ENCODE measurements at regions not wholly inside any gene's neighbourhood (a gene's known extent, or its start where the extent isn't known, plus 50 kb on each side); places are given as distances from the start of the nearest gene placed in this dataset.

- no peak for TF ChIP-seq REST (IDR thresholded peaks at IDR 0.05; ENCODE audit: insufficient read depth in 1 of 2, low read depth in 2 of 2, low read length in 2 of 2)
- no peak for TF ChIP-seq SIN3A (IDR thresholded peaks at IDR 0.05; ENCODE audit: borderline replicate concordance, insufficient read depth, low read length)
- TF ChIP-seq TAF1 (IDR thresholded peaks at IDR 0.05; ENCODE audit: borderline replicate concordance, insufficient read depth, low read length) = no peak
- TF ChIP-seq POLR2AphosphoS5 (IDR thresholded peaks at IDR 0.05; ENCODE audit: low read depth, low read length) = no peak
- TF ChIP-seq FOXP2 (optimal IDR thresholded peaks at IDR 0.05; ENCODE audit: borderline replicate concordance, extremely low read depth, extremely low read length, insufficient read depth) = no peak
Observed at GRCh38 chr16:60655514-60656153, 1380.6 kb downstream of the CDH8 start.

GRCh38 chr16:60651346-60651745 is 1384.9 kb downstream of the CDH8 start:
- no peak for TF ChIP-seq POLR2AphosphoS5 (IDR thresholded peaks at IDR 0.05; ENCODE audit: low read depth, low read length)
- no peak for TF ChIP-seq FOXP2 (optimal IDR thresholded peaks at IDR 0.05; ENCODE audit: borderline replicate concordance, extremely low read depth, extremely low read length, insufficient read depth)
- TF ChIP-seq SIN3A (IDR thresholded peaks at IDR 0.05; ENCODE audit: borderline replicate concordance, insufficient read depth, low read length) = no peak
- no peak for TF ChIP-seq REST (IDR thresholded peaks at IDR 0.05; ENCODE audit: insufficient read depth in 1 of 2, low read depth in 2 of 2, low read length in 2 of 2)
- TF ChIP-seq TAF1 (IDR thresholded peaks at IDR 0.05; ENCODE audit: borderline replicate concordance, insufficient read depth, low read length) = no peak

GRCh38 chr16:60648290-60648689 is 1387.9 kb downstream of the CDH8 start:
- TF ChIP-seq TAF1 (IDR thresholded peaks at IDR 0.05; ENCODE audit: borderline replicate concordance, insufficient read depth, low read length) = no peak
- no peak for TF ChIP-seq REST (IDR thresholded peaks at IDR 0.05; ENCODE audit: insufficient read depth in 1 of 2, low read depth in 2 of 2, low read length in 2 of 2)
- no peak for TF ChIP-seq POLR2AphosphoS5 (IDR thresholded peaks at IDR 0.05; ENCODE audit: low read depth, low read length)
- no peak for TF ChIP-seq FOXP2 (optimal IDR thresholded peaks at IDR 0.05; ENCODE audit: borderline replicate concordance, extremely low read depth, extremely low read length, insufficient read depth)
- TF ChIP-seq SIN3A (IDR thresholded peaks at IDR 0.05; ENCODE audit: borderline replicate concordance, insufficient read depth, low read length) = no peak

- TF ChIP-seq REST (IDR thresholded peaks at IDR 0.05; ENCODE audit: insufficient read depth in 1 of 2, low read depth in 2 of 2, low read length in 2 of 2) (no peak), SIN3A (IDR thresholded peaks at IDR 0.05; ENCODE audit: borderline replicate concordance, insufficient read depth, low read length) (no peak), TAF1 (IDR thresholded peaks at IDR 0.05; ENCODE audit: borderline replicate concordance, insufficient read depth, low read length) (no peak), FOXP2 (optimal IDR thresholded peaks at IDR 0.05; ENCODE audit: borderline replicate concordance, extremely low read depth, extremely low read length, insufficient read depth) (no peak), POLR2AphosphoS5 (IDR thresholded peaks at IDR 0.05; ENCODE audit: low read depth, low read length) (no peak)
Observed at GRCh38 chr16:60646631-60647030, 1389.6 kb downstream of the CDH8 start.

Measured in PFSK-1 (cell line).